GM13976 (cell line): ENCODE measurements at regions not wholly inside any gene's neighbourhood (a gene's known extent, or its start where the extent isn't known, plus 50 kb on each side); places are given as distances from the start of the nearest gene placed in this dataset.
A peak's percentile ranks its signal among the peaks of the same experiment; 100 is the strongest.

ENCODE experiments used
- DNase-seq: peaks from one replicate; pipeline ENCODE4 v3.0.0; 2012; ENCODE audit warnings: low spot score
- in situ Hi-C: fragments of 300-500 bp; cut with MboI; formaldehyde crosslinking; loops from one replicate; pipeline ENCODE4 v1.12.0; 2022; ENCODE audit warnings: low sequenced_read_pairs, mixed read lengths, inconsistent platforms; ENCODE audit not compliant: unreplicated experiment
- TF ChIP-seq, protein P1 (sequence below): IDR thresholded peaks from 2 replicates; pipeline ENCODE4 v1.5.1; 2012; ENCODE audit warnings: borderline replicate concordance, mild to moderate bottlenecking; ENCODE audit not compliant: insufficient read depth; ENCODE audit errors: extremely low read depth, missing control alignments, control extremely low read depth

DNA sequence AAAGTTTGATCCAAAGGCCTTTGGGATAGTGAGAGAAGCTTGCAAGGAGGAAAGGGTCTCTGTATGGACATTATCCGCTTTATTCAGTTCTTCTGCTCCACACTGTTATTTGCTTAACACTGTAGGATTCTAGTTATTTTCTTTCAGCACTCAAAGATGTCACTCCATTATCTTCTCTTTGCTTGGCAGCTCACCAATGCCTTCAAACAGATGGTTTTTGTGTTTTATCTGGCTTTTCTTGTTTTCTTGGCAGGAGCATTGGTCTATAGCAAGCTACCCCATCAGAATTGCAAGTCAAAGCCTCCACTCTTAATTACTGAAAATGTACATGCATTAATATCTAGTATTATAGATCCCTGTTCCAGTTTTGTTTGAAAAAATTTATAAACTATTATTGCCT lies 138.8 kb downstream of the EVA1A start:
- in situ Hi-C loops, result loop anchor here (25.0 kb wide), 2 partner anchors 110 to 485 kb away; no protein-coding TSS in a partner anchor
- TF ChIP-seq, protein P1, sequence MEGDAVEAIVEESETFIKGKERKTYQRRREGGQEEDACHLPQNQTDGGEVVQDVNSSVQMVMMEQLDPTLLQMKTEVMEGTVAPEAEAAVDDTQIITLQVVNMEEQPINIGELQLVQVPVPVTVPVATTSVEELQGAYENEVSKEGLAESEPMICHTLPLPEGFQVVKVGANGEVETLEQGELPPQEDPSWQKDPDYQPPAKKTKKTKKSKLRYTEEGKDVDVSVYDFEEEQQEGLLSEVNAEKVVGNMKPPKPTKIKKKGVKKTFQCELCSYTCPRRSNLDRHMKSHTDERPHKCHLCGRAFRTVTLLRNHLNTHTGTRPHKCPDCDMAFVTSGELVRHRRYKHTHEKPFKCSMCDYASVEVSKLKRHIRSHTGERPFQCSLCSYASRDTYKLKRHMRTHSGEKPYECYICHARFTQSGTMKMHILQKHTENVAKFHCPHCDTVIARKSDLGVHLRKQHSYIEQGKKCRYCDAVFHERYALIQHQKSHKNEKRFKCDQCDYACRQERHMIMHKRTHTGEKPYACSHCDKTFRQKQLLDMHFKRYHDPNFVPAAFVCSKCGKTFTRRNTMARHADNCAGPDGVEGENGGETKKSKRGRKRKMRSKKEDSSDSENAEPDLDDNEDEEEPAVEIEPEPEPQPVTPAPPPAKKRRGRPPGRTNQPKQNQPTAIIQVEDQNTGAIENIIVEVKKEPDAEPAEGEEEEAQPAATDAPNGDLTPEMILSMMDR, result no peak
- no peak for DNase-seq

DNA sequence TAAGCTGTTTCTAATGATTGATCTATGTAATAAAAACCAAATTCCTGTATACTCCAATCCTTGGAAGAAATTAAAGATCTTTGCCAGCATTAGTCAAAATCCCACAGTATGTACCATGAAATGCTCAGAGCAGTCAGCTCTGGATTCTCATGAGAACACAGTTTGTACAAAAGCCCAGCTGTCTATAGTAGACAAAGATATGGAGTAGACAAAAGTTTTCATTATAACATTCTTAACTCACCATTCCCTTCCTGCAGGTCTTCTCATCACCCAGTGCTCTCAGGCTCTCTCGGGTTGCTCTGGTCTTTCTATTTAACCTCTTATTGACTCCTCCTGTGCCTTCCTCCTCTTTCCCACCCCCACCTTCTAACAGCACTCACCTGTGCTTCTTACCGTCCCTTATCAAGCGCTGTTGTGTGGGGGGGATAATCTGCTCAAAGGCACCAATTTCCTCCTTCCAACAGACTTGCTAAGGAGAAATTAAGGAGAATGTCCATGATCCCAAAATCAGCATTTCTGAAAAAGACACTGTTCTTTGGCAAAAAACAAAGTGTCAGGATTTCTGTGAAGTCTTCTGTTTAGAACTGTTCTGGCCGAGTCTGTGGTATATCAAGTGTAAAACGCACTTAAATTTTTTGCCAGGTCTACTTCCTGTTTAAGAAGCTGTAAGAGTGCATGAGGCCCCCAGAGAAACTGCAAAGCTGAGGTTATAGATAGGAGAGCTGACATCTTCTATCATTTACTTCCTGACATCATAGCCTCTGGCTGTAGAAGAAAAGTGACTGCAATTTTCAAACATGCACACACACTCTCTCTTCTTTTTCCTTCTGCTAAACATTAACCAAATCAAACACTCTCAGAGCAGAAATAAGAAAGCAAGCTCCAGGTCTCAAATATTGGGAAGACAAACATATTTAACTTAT lies 144.1 kb downstream of the EVA1A start:
- peak; percentile 16 for DNase-seq
- TF ChIP-seq, protein P1, result no peak
- in situ Hi-C loops, result loop anchor here (25.0 kb wide), 2 partner anchors 104 to 479 kb away; no protein-coding TSS in a partner anchor

DNA sequence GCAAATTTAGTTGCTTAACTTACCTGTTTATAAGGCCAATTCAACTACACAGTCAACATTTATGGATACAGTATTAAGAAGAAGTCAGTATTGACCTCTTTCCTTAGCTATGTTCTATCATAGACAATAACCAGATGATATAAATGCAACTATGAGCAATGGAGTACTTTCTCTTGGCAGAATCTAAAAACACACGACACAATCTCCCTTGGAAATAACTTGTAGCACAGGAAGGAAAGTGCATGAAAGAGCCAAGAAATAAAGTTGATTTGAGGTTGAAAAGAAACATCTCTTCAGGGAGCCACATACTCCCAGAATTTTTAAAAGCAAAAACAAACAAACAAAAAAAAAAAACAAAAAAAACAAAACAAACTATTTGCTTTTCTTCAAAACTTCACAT lies 145.0 kb downstream of the EVA1A start:
- in situ Hi-C loops, result loop anchor here (25.0 kb wide), 2 partner anchors 103 to 478 kb away; no protein-coding TSS in a partner anchor
- TF ChIP-seq, protein P1, result no peak
- DNase-seq, result no peak

DNA sequence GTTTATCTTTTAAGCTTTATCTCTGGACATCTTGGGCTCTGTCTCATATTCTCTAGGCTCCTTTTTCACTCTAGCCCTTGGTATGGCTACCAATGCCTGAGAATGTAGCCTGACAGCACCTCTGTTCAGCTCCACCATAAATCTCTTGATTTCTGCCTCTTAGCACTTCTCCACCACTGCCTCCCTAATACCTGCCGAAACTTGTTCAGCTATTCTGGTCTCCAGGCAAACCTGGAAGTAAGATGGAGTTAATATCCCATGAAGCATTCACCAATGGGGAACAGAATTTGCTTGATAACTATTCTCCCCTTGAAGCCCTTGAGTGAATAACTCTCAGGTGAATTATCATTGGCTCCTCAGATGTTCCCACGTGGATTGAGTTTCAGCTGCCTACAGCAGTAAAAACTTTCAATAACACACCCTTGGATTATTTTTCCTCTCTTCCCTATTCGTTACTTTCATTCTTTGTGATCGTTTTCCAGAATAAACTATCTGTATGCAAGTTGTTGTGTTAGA lies 145.6 kb downstream of the EVA1A start:
- DNase-seq, result no peak
- TF ChIP-seq, protein P1, result no peak
- in situ Hi-C loops, result loop anchor here (25.0 kb wide), 2 partner anchors 103 to 478 kb away; no protein-coding TSS in a partner anchor

DNA sequence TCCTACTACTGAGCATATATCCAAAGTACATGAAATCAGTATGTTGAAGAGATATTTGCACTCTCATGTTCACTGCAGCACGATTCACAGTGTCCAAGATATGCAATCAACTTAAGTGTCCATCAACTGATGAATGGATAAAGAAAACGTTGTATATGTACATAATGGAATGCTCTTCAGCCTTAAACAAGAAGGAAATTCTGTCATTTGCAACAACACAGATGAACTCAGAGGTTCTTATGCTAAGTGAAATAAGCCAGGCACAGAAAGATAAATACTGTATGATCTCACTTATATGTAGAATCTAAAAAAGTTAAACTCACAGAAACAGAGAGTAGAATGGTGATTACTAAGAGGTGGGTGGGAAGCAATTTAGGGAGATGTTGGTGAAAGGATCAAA lies 149.2 kb downstream of the EVA1A start:
- TF ChIP-seq, protein P1, result no peak
- in situ Hi-C loops, result loop anchor here (25.0 kb wide), 2 partner anchors 99 to 474 kb away; no protein-coding TSS in a partner anchor
- no peak for DNase-seq

DNA sequence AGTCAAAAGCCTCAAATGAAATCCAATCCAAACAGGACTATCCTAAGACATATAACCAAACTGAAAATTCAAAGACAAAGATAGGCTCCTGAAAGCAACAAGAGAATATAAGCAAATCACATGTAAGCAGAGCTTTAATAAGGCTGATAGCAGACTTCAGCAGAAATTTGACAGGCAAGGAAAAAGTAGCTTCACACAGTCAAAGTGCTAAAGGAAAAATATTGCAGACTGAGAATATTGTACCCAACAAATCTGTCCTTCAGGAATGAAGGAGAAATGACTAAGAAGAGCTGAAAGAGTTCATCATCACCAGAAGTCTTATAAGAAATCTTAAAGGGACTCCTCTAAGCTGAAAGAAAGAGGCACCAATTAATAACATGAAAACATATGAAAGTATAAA lies 150.0 kb downstream of the EVA1A start:
- no peak for DNase-seq
- TF ChIP-seq, protein P1, result no peak
- in situ Hi-C loops, result loop anchor here (25.0 kb wide), 2 partner anchors 98 to 473 kb away; no protein-coding TSS in a partner anchor
